B cell (primary cell): ENCODE measurements at regions not wholly inside any gene's neighbourhood (a gene's known extent, or its start where the extent isn't known, plus 50 kb on each side); places are given as distances from the start of the nearest gene placed in this dataset.

Source experiments
- ATAC-seq: fragments of 200-7000 bp; cut with Tn5 transposase; one replicate; pipeline ENCODE4 v1.10.0; 2021; ENCODE audit warnings: low read depth, mild to moderate bottlenecking, moderate number of reproducible peaks, moderate library complexity
- CTCF ChIA-PET: fragments of 350-600 bp; sonication (Branson Sonifier 250); formaldehyde crosslinking; loops from one replicate; lab custom pipeline; 2021; ENCODE audit warnings: antibody characterized with exemption, inconsistent platforms; lab: Charles Lee
- POLR2A ChIA-PET: fragments of 350-600 bp; sonication (Branson Sonifier 250); formaldehyde crosslinking; loops from one replicate; lab custom pipeline; 2021; ENCODE audit warnings: antibody characterized with exemption; lab: Charles Lee
- DNase-seq: peaks from one replicate; pipeline ENCODE4 v3.0.0; 2013
- H2AFZ ChIP-seq: 2 replicates; pipeline ENCODE4 v1.6.1; 2012; ENCODE audit warnings: mild to moderate bottlenecking, low read depth, low read length; ENCODE audit not compliant: insufficient read depth, poor library complexity, severe bottlenecking
- H3K27ac ChIP-seq, 2 donors: 1 replicate in 1 of 2; 2 replicates in 1 of 2; pipeline ENCODE4 v1.5.1; 2012 to 2013; ENCODE audit warnings: low read length in 2 of 2, mild to moderate bottlenecking in 2 of 2, moderate library complexity in 1 of 2
- H3K27me3 ChIP-seq, 4 experiments: fragments of 200-600 bp in 1 of 4; sonication (generic) in 1 of 4; replicated peaks in 1 of 4; 1 replicate in 2 of 4; 2 replicates in 2 of 4; pipeline versions ENCODE4 v1.6.1 to v1.7.0; 2013 to 2016; ENCODE audit warnings: low read length in 3 of 4, mild to moderate bottlenecking in 2 of 4, mixed read lengths in 1 of 4, moderate library complexity in 1 of 4; ENCODE audit not compliant: insufficient read depth in 4 of 4, control insufficient read depth in 3 of 4; ENCODE audit errors: control extremely low read depth in 1 of 4
- H3K36me3 ChIP-seq, 2 experiments: replicated peaks in 1 of 2; 1 replicate in 1 of 2; 2 replicates in 1 of 2; pipeline versions ENCODE4 v1.6.1 to v1.7.1; 2013; ENCODE audit warnings: low read length in 1 of 2; ENCODE audit not compliant: insufficient read depth in 2 of 2, control insufficient read depth in 1 of 2; ENCODE audit errors: control extremely low read depth in 1 of 2, extremely low read depth in 1 of 2
- H3K4me1 ChIP-seq, 2 donors: fragments of 200-600 bp in 1 of 2; sonication (generic) in 1 of 2; 1 replicate in 1 of 2; 2 replicates in 1 of 2; pipeline versions ENCODE4 v1.5.1 to v1.6.1; 2013 to 2017; ENCODE audit warnings: low read length in 2 of 2; ENCODE audit not compliant: control insufficient read depth in 2 of 2, insufficient read depth in 2 of 2
- H3K4me2 ChIP-seq: replicated peaks from 2 replicates; pipeline ENCODE3; 2012; ENCODE audit warnings: mild to moderate bottlenecking, low read depth, low read length; ENCODE audit not compliant: poor library complexity, severe bottlenecking
- H3K4me3 ChIP-seq, 5 experiments: fragments of 200-600 bp in 1 of 5; sonication (generic) in 1 of 5; 1 replicate in 3 of 5; 2 replicates in 2 of 5; pipeline versions ENCODE4 v1.5.1 to v1.7.0; 2011 to 2016; ENCODE audit warnings: low read length in 4 of 5, mild to moderate bottlenecking in 4 of 5, low read depth in 2 of 5, control low read depth in 1 of 5, moderate library complexity in 1 of 5; ENCODE audit not compliant: insufficient read depth in 1 of 5; ENCODE audit errors: control extremely low read depth in 1 of 5, extremely low read depth in 1 of 5
- H3K79me2 ChIP-seq: fragments of 200-600 bp; sonication (generic); one replicate; pipeline ENCODE4 v1.6.0; 2016; ENCODE audit warnings: low read length; ENCODE audit not compliant: control insufficient read depth, insufficient read depth
- H3K9ac ChIP-seq: fragments of 200-600 bp; sonication (generic); 2 replicates; pipeline ENCODE4 v1.6.1; 2017; ENCODE audit warnings: mild to moderate bottlenecking, low read length, moderate library complexity
- H3K9me3 ChIP-seq, 3 donors: one replicate each; pipeline versions ENCODE4 v1.6.1 to v1.7.1; 2013; ENCODE audit warnings: low read length in 2 of 3; ENCODE audit not compliant: control insufficient read depth in 2 of 3, insufficient read depth in 1 of 3; ENCODE audit errors: control extremely low read depth in 1 of 3
- H4K20me1 ChIP-seq: 2 replicates; pipeline ENCODE4 v1.6.0; 2012; ENCODE audit warnings: mild to moderate bottlenecking, low read length; ENCODE audit not compliant: insufficient read depth, control insufficient read depth, poor library complexity, severe bottlenecking
- H3K27ac Mint-ChIP-seq: one replicate; pipeline ENCODE4 v1.8.0; 2021; ENCODE audit warnings: mixed read lengths
- H3K27me3 Mint-ChIP-seq: one replicate; pipeline ENCODE4 v1.8.0; 2021; ENCODE audit warnings: mixed read lengths
- H3K4me1 Mint-ChIP-seq: one replicate; pipeline ENCODE4 v1.8.0; 2021; ENCODE audit warnings: mixed read lengths
- H3K4me3 Mint-ChIP-seq: one replicate; pipeline ENCODE4 v1.8.0; 2021; ENCODE audit warnings: mixed read lengths
- H3K9me3 Mint-ChIP-seq: one replicate; pipeline ENCODE4 v1.8.0; 2022; ENCODE audit warnings: mixed read lengths; ENCODE audit not compliant: insufficient read depth
- EZH2 ChIP-seq: IDR thresholded peaks from 2 replicates; pipeline ENCODE4 v1.6.1; 2012; ENCODE audit warnings: borderline replicate concordance, low read depth, mild to moderate bottlenecking, moderate library complexity, low read length; ENCODE audit not compliant: insufficient read depth, poor library complexity, severe bottlenecking
- WGBS: methylation state at CpG from one replicate; pipeline ENCODE4 v1.1.5; 2013; ENCODE audit warnings: missing lambda C conversion rate; ENCODE audit not compliant: insufficient coverage; 5-methylcytosine and 5-hydroxymethylcytosine counted together
- intact Hi-C: fragments of 100-400 bp; cut with micrococcal nuclease; formaldehyde crosslinking; loops from one replicate; pipeline ENCODE4 v1.10.0; 2022
- TF ChIP-seq, protein P1 (sequence below): fragments of 200-600 bp; IDR thresholded peaks from one replicate; pipeline ENCODE4 v1.8.0; 2022; ENCODE audit warnings: antibody characterized with exemption, mild to moderate bottlenecking

DNA sequence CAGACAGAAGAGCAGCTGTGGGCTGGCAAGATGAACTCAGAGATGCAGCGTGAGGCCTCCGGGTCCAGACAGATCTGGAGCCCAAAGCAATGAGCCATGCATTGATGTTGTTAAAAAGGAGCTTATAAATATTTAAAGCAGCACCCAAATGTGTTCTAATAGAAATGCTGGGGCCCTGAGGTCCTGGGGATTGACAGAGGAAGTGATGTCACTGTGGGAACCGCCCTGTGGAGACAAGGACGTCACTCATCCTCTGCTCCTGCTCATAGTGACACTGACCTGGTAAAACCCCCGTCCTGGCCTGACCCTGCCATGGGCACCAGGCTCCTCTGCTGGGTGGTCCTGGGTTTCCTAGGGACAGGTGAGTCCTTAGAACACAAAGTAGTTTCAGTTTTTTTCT, 197.0 kb upstream of the PRSS58 start:
- H3K9me3 ChIP-seq = no peaks in the 10 kb centered on the region
- H3K36me3 ChIP-seq = no peaks in the 10 kb centered on the region
- Mint-ChIP-seq H3K4me3 (no peak overlapping the region), H3K4me1 (no peaks in the 10 kb centered on the region), H3K27ac (no peak overlapping the region), H3K9me3 (no peaks in the 10 kb centered on the region), H3K27me3 (peaks cover 39% of the 10 kb centered on the region)
- ChIA-PET CTCF (interaction anchor here (0.7 kb wide), 1 partner anchor 977 kb away, joined by 4 read pairs; no protein-coding TSS in a partner anchor), POLR2A (no interaction called here)
- intact Hi-C loops = loop anchor here (1.0 kb wide), 1 partner anchor 18 kb away; no protein-coding TSS in a partner anchor
- DNase-seq (no peak), ATAC-seq (no peak)
- TF ChIP-seq, protein P1, sequence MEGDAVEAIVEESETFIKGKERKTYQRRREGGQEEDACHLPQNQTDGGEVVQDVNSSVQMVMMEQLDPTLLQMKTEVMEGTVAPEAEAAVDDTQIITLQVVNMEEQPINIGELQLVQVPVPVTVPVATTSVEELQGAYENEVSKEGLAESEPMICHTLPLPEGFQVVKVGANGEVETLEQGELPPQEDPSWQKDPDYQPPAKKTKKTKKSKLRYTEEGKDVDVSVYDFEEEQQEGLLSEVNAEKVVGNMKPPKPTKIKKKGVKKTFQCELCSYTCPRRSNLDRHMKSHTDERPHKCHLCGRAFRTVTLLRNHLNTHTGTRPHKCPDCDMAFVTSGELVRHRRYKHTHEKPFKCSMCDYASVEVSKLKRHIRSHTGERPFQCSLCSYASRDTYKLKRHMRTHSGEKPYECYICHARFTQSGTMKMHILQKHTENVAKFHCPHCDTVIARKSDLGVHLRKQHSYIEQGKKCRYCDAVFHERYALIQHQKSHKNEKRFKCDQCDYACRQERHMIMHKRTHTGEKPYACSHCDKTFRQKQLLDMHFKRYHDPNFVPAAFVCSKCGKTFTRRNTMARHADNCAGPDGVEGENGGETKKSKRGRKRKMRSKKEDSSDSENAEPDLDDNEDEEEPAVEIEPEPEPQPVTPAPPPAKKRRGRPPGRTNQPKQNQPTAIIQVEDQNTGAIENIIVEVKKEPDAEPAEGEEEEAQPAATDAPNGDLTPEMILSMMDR = no peak
- TF ChIP-seq EZH2 = no peak
- H3K4me1 ChIP-seq = no peaks in the 10 kb centered on the region
- H4K20me1 ChIP-seq = no peaks in the 10 kb centered on the region
- H3K4me3 ChIP-seq = no peak overlapping the region
- H2AFZ ChIP-seq = no peak overlapping the region
- H3K4me2 ChIP-seq = no peak overlapping the region
- no peaks in the 10 kb centered on the region for H3K79me2 ChIP-seq
- WGBS = 71% methylated on average over 5 of the region's 5 CpGs
- no peak overlapping the region for H3K9ac ChIP-seq
- H3K27ac ChIP-seq = no peak overlapping the region
- H3K27me3 ChIP-seq = peaks cover 0 to 2% (median under 1%) of the 10 kb centered on the region in 4 experiments

DNA sequence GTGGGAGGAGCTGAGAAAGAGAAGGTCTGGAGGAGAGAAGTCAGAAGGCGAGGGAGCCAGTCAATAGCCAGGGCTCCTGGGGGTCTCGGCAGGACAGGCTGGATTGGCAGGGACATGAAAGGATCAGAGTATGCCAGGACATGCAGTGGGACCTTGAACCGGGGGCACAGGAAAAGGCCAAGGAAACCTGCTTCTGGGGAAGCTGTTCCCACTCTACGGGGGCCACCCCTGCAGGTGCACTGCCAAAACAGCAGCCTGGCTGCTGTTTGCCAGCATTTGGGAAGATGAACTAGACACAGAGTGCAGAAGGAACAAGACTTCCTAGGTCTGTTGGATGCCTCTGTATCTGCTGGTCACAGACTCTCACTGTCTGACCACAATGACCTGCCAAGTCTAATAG, 194.9 kb upstream of the PRSS58 start:
- Histone ChIP-seq H3K36me3 (no peaks in the 10 kb centered on the region), H3K4me2 (no peak overlapping the region), H3K4me3 (no peak overlapping the region), H3K27me3 (no peaks in the 10 kb centered on the region), H4K20me1 (no peaks in the 10 kb centered on the region), H2AFZ (no peak overlapping the region), H3K27ac (no peak overlapping the region), H3K9ac (no peak overlapping the region), H3K79me2 (no peaks in the 10 kb centered on the region), H3K4me1 (no peaks in the 10 kb centered on the region), H3K9me3 (no peaks in the 10 kb centered on the region)
- WGBS = 44% methylated on average over 4 of the region's 4 CpGs
- Mint-ChIP-seq H3K4me3 (no peak overlapping the region), H3K27ac (no peak overlapping the region), H3K4me1 (no peaks in the 10 kb centered on the region), H3K9me3 (no peaks in the 10 kb centered on the region), H3K27me3 (peaks cover 32% of the 10 kb centered on the region)
- TF ChIP-seq, protein P1 = no peak
- DNase-seq = no peak
- no peak for ATAC-seq
- ChIA-PET CTCF (no interaction called here), POLR2A (no interaction called here)
- intact Hi-C loops = no loop called here
